DMS53 treated with DMSO at 0.1 percent for 48 hours (cell line): ENCODE measurements at regions not wholly inside any gene's neighbourhood (a gene's known extent, or its start where the extent isn't known, plus 50 kb on each side); places are given as distances from the start of the nearest gene placed in this dataset.
"Not testable (repeated sequence)": the region's sequence is repeated elsewhere in the genome, so short reads cannot be mapped to it uniquely, and the experiment has no call there.

ENCODE experiments used
- DNase-seq: peaks from one replicate; lab custom pipeline; 2025; ENCODE audit not compliant: unreplicated experiment; lab: John Stamatoyannopoulos, UW

DNA sequence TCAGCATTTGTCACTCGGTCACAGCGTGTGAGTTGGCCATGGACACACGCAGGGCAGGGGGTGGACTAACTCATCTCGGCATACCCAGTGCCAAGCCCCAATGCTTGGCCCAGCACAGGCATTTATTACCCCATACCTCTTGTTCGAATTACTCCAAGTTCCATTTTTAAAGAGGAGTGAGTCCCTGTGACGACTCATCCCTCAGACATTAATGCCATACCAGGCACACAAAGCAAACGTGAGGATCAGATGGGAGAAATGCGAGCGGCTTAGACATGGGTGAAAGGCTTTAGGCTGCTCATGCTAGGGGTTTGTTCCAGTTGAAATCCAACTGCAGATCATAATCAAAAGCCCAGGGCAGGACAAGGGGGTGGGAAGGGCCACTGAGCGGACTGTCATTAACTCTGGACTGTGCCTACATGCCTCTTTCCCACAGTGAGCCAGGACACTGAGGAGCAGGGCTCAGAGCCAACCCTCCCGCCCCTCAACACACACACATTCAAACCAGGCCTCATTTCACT, 118.5 kb upstream of the NGF start:
- DNase-seq: no peak

DNA sequence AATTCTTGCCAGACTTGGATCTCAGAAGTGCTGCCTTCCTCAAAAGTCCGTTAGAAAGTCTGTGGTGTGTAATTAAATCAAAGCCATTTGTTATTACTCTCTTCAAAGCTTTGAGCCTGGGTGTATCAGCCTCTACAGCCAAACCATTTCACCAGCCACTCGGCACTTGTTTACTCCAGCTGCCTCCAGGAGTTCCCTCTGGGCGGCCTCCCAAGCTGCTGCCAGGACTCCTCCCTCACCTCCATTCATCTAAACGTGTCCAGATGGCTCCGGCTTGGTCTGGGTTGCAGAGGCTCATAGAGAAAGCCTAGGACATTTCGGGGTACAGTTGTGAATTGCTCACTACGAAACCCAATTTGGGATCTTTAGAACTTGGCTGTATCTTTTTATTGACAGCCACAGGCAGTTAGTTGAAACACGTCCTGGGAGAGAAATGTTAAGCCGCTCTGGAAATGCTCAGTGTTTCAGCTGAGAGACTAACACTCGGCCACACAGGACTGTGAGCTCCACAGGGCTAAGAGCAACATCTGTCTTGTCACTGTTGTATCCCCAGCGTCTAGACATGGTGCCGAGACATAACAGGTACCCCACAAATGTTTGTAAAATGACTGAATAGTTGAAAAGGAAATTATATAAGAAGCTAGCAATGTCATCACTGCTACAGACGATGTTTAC, 116.9 kb upstream of the NGF start:
- DNase-seq: no peak

DNA sequence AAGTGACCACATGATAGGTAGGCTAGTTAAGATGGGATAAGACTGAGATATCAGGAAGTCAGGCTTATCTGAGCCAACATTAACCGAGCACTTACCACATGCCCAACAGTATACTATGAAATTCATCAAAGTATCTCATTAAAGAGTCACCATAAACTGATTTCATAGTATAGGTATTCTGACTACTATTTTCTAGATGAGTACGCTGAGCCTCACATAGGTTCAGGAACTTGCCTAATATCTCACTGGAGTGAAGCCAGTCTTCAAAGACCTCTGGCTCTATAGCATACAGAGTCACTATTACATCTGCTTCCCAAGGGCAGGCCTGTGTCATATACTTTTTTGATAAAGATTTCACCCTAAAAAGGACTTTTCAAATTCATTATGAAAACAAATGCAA, 115.6 kb upstream of the NGF start:
- DNase-seq: no peak

DNA sequence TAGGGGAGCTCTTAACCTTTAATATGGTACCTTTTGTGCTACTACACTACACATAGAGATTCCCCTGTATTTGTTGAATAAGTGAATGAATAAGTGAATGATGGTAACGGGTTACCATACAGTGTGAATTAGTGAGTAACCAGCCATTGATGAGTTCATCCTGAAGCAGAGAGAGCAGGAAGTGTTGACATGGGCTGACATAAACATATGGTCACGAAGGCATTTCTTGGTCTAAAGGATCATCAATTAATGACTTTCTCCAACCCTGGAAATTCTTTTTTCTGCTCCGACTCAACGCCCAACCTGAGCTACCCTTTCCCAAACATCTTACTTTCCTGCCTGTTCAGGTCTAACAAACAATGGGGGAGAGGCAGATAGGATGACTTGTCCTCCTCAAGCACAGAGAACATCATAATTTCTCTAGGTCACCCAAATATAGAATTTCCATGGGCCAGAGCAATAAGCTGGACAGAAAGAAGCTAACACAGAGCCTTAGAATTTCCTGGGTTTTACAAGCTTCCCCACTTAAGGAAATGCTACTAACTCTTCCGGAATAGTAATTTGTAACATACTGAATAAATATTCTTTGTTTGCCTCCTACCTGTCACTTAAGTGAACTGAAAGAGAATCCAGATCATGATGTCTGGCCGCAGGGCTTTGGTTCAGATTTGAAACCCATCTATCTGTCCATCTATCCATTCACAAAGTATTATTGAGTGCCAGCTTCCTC, 114.7 kb upstream of the NGF start:
- DNase-seq: no peak

DNA sequence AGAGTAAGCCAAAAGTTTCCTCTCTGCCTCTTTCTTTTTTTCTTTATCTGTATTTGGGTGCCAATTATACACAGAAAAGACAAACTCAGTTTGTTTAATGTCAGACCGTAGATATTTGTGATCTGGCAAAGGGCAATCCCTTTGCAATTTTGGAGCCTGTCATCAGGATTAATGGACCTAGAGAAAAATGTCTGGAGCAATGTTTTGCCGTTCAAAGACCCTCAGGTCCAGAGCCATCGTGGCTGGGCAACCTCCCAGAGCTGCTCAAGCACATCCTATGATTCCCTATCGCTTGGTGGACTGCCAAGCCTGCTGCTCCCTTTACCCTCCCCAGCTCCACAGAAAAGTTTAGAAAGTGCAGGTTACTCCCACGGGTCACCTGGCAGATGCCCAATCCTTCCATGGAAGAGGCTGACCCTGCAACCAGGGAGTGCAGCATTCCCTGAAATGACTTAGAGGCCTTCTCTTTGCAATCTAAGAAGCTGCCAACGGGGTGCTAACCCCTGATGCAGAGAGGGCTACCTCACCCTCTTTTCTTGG, 112.5 kb upstream of the NGF start:
- DNase-seq: no peak

DNA sequence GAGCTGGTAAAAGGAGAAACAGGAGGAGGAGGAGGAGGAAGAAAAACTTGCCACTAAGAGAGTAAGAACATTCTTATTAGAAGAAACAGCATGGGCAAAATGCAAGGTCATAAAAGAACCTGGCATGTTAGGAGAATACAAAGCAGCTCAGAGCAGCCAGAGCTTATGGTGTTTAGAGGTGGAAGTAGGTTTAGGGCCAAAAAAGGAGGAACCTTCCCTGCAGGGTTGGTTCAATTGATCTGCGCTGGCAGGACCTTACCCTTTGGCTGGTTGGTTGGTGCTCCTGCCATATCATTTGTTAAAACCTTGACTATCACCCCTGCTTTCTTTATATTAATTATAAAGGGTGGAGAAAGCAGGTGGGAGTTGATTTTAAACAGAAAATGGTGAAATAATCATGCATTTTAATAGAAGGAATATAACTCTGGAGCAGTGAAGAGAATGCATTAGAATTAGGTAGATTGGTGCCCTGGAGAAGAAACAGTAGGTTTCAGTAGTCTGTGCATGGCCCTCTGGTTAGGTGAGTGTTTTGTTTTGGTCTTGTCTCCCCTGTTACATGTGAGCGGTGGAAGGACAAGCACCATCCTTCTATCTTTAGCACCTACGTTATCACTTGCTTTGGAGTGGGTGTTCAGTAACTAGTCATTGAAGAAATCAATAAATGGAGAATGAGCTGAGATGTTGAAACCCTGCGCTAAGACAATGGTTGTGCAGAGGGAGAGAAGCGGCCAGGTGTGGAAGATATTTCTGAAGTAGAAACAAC, 110.4 kb upstream of the NGF start:
- no peak for DNase-seq

DNA sequence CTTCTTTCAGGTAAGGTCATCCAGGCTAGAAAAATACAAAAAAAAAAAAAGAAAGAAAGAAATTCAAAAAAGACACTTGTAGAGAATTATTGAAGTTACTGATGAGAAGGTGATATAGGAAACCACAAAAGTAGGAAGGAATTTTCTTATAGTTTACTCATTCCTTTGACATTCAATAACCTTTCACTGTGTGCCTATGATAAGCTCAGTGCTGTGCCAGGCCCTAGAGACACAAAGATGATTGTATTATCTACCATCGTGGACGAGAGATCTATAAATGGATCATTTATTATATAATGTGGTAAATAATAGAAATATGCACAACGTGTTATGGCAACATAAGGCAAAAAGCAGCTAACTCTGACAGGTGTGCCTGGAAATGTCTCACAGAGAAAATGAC, 109.6 kb upstream of the NGF start:
- DNase-seq: no peak

DNA sequence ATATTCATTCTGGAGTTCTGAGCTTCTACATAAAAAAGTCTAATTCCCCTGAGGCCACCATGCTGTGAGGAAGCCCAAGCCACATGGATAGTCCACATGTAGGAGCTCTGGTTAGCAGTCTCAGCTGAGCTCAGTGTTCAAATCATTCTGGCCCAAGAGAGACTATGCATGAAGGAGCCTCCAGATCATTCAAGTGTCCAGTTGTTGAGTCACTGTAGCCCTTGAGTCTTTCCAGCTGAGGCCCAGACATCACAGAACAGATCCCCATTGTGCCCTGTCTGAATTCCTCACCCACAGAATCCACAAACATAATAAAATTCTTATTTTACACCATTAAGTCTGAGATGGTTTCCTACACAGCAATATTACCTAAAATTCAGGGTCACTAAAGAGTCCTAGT, 107.0 kb upstream of the NGF start:
- DNase-seq: no peak

DNA sequence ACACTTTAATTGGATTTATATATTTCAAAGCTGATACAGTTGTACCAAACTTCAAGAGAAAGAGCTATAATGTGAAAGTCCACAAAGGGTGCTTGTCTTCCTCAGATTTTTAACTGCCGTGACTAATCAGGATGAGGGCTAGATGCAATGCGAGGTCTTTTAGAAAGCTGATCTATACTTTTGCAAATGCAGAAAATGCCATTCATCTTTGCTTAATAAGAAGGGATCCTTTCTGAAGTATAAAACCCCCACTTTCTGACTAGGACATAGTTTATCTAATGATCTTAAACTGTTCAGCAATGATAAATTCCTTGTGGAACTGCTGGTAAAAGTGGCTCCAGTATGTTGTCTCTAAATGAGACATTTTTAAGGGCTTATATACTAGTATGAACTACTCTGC, 102.7 kb upstream of the NGF start:
- no peak for DNase-seq

DNA sequence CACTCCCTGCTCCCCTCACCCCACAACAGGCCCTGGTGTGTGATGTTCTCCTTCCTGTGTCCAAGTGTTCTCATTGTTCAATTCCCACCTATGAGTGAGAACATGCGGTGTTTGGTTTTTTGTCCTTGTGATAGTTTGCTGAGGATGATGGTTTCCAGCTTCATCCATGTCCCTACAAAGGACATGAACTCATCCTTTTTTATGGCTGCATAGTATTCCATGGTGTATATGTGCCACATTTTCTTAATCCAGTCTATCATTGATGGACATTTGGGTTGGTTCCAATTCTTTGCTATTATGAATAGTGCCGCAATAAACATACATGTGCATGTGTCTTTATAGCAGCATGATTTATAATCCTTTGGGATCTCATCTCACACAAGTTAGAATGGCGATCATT, 101.5 kb upstream of the NGF start:
- not testable (repeated sequence) for DNase-seq

DNA sequence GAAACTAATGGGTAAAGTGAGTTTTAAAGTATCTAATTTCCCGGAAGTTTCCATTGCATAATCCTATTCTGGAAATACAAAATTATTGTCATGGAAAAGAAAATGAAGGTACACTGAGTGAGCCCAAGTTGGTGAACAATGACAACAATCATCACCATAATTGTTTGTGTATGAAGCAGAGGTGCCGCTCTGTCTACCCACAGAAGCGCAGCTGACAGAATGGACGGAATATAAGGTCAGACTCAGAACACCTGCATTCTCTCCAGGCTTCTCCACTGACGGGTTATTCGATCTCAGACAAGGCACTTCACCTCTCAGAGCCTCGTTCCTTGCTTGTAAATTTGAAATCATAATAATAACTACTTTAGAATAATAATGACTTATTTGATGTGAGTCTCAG, 99.1 kb upstream of the NGF start:
- no peak for DNase-seq

DNA sequence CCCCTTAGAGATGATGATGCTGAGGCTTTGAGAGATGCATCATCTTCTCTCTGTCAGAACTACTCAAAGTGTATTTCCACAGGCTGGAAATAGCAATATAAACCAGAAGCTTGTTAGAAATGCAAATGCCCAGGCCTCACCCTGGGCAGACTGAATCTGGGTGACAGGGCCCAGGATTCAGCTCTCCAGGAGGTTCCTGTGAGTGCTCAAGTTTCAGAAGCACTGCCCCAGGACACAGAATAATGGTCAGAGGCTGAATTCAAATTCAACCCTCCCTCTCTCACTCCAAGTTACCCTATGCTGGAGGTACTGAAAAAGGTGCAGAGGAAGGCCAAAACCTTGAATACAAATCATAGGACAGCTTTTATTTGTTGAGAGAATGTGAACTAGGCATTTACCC, 98.5 kb upstream of the NGF start:
- DNase-seq: no peak

DNA sequence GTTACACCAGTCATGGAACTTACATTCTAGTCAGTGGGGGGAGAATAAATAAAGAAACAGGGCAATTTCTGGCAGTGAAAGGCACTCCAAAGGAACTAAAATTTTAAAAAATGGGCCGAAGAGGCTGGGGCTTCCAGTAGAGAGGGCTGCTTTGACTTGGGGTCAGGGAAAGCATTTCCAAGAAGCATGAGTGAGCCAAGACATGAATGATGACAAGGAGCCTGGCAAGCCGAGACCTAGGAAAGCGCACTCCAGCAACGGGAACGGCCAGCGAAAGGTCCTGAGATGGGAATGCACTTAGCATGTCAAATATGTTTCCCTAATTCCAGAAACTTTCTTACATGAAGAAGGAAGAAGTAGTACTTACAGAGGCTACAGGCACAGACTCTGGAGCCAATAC, 95.4 kb upstream of the NGF start:
- DNase-seq: no peak

DNA sequence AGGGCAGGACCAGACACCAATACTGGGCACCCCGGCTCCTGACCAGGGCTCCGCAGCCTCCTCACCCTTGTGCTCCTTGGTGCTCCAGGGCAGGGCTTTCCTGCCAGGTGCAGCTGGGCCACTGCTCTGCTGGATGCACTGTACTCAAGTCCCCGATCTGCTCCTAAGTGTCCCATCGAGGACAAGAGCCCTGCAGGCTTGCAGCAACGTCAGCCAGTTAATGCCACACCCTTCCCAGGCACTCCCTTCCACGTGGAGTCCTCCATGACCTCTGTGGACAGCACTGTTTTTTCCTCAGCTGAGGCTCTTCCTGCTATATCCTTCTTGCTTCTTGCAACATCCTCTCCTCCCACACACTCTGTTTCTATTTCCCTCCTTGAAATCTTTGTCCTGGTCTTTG, 94.0 kb upstream of the NGF start:
- DNase-seq: no peak

DNA sequence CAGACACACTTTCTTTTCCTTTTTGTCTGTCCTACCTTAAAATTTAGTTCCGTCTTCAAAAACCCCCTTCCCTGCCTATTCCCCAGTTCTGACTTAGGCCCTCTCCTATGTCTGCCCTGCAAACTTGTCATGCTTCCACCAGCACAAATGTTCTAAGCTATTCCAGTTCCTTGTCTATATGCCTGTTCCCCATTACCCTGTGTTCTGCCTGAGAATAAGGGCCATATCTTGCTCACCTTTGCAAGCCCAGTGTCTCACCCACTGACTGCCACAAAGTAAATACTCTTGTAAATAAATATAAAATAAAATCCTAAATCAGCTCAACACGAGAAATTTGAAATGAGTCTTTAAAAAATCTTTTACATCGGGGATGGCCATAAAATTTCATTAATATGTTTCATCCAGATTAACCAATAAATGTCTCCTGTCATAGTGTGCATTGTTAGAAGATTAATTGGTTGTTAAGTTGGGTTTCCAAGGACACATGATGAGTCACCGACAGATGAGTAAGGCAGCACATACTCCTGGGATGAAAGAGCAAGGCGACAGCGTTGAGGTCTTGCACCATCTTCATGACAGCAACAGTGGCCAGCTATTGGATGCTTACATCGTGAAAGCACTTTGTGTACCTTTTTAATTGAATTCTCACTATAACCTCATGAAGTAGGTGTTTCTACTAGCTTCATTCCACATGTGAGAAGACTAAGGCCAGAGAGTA, 92.6 kb upstream of the NGF start:
- peak; percentile 44 for DNase-seq

DNA sequence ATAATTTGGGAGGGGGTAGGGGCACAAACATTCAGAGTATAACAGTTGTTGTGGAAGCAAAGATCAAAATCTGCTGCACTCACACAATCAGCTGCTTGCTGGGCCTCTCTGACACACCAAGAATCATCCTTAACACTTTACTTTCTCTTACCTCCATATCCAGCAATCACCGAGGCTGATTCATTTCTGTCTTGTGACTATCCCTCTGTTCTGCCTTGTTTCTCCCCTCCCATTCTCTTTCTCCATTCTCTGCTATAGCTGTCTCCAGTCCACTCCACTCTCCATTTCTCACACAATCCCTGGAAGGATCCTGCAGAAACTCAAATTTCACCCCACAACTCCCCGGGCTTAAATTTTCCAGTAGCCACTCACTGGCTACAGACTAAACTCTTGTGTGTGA, 91.8 kb upstream of the NGF start:
- DNase-seq: no peak

DNA sequence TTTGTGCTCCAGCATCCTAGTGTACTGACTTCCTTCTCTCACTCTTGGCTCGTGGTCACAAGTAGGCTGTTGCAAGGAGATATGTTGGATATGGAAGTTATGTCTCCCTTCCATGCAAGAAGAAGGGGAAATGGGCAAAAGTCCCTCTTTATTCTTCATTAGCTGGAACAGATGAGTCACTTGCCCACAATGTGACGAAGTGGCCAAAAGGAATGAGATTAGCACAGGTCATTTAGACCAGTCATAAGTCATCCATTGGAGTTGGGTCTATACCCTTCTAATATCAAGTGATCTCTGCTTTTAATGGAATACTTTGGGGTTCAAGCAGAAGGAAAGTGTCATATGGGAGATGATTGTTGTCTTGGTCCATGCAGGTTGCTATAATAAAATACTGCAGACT, 91.2 kb upstream of the NGF start:
- DNase-seq: no peak

DNA sequence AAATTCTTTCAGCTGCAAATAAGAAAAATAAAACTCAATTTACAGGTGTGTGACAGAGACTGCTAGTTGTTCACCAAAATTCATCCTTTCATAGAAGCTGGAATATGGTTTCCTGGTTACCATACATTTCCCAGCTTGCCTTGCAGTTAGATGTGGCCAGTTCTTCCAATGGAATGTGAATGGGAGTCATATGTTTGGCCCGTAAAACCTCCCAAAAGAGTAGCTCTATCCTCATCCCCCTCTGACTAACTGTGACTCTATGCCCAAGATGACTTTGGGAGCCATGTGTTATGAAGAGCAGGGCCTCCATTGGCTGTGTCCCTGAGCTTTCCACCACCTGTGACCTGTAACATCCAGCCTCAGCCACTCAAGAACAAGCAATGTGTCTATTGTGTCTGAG, 90.6 kb upstream of the NGF start:
- DNase-seq: no peak

DNA sequence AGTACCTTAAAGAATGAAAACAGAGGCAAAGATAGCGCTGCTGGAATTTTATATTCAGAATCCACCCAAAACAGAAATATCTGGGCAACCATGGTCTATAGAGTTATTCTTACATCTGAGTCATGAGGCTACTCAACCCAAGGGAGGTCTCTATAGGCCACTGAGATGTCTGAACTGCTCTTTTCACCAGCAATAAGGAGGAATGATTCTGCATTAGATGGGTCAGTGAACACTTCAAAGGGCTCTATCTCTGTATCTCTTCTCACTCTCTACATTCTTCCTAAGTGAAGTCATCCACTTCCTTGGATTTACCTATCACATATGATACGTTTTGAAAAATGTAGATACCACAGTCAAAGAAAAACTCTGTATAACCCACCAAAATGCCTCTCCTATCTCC, 90.2 kb upstream of the NGF start:
- no peak for DNase-seq

DNA sequence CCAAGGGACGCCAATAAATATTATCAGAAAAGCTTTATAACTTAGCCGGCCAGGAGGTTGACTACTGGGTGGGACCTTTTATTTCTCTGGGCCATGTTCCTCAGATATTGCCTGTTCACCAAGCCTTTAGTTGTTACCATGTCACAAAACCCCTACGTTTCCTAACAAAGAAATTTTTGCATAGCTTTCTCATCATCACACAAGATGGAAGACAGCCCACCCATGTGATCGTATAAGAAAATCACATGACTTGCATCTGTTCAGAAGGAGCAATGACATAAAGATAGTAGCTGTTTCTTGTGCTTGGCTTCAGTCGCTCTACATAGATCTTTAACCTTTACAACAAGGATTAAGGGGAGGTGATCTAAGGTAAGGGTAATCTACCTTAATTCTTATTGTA, 88.9 kb upstream of the NGF start:
- DNase-seq: no peak

DNA sequence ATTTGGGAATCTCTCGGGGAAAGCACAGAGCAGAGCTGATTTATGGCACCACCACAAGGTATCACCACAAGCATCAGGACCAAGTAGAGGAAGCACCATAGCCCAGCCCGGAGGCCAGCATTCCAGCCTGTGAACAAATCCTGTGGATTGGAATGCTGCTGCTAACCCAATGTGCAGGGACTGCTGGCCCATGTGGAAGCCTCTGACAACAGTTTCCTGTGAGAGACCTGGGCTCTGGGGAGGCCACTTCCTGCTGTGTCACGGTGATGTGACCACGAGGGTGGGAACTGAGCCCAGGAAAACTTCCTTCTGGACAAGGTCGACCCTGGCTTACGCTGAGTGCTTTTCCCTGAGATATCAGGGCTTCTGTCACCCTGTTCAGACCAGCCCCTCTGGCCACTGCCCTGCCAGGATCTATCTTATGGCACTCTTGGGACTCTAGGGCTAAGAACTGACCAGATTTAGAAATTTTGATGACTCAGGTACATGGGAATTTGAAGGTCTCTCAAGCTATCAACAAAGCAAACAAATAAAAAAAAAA, 88.3 kb upstream of the NGF start:
- DNase-seq: no peak
